Duodenal mucosa (tissue), 2 donors: ENCODE measurements at regions not wholly inside any gene's neighbourhood (a gene's known extent, or its start where the extent isn't known, plus 50 kb on each side); places are given as distances from the start of the nearest gene placed in this dataset.
"Not testable (repeated sequence)": the region's sequence is repeated elsewhere in the genome, so short reads cannot be mapped to it uniquely, and the experiment has no call there.

Source experiments
- H3K27ac ChIP-seq: one replicate; pipeline ENCODE4 v1.7.0; 2013; ENCODE audit warnings: low read depth, low read length
- H3K27me3 ChIP-seq, 2 donors: one replicate each; pipeline ENCODE4 v1.7.0; 2013; ENCODE audit warnings: low read length in 2 of 2, control low read depth in 1 of 2; ENCODE audit not compliant: insufficient read depth in 2 of 2, control insufficient read depth in 1 of 2
- H3K36me3 ChIP-seq, 2 donors: one replicate each; pipeline ENCODE4 v1.7.0; 2013; ENCODE audit warnings: low read length in 2 of 2, control low read depth in 1 of 2; ENCODE audit not compliant: insufficient read depth in 2 of 2, control insufficient read depth in 1 of 2
- H3K4me1 ChIP-seq, 2 donors: one replicate each; pipeline ENCODE4 v1.7.0; 2013; ENCODE audit warnings: low read length in 2 of 2, control low read depth in 1 of 2; ENCODE audit not compliant: insufficient read depth in 2 of 2, control insufficient read depth in 1 of 2
- H3K4me3 ChIP-seq, 2 donors: one replicate each; pipeline ENCODE4 v1.7.0; 2013; ENCODE audit warnings: low read length in 2 of 2, low read depth in 1 of 2
- H3K9ac ChIP-seq, 2 donors: one replicate each; pipeline ENCODE4 v1.7.0; 2013; ENCODE audit warnings: low read length in 2 of 2, low read depth in 1 of 2
- H3K9me3 ChIP-seq, 2 donors: one replicate each; pipeline ENCODE4 v1.7.0; 2013; ENCODE audit warnings: low read length in 2 of 2, control low read depth in 1 of 2; ENCODE audit not compliant: control insufficient read depth in 1 of 2

DNA sequence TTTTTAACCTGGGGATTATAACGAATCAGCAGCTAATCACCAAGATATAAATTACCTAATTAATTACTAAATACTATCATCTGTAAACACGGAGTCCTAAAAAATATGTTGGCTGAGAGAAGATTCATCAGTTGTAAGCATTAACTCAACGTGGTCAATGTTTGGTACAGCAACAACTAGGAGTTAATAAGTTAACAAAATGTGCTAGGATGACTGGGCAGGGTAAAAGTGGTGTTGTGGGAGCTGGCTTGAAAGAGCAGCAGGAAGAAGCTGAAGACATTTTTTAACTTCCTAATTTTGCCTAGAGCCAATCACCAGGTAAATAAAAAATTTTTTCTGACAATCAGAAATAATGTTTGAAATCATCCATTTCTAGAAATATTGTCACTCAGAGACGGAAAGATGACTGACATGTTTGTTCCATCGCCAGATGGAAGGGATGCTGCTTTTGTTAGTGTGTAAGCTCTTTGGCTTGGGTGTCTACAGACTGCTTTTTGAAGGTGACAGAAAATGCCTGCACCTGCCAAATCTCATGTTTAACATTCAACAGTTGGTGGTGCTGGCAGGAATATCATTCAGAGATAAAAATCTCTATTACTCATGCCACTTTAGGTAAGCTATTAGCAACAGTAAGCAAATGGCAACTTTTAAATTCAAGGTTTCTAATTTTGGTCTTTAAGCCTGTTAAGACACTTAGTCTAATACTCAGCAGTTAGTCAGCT, 1126.9 kb downstream of the STPG2 start:
- no peaks in the 10 kb centered on the region for H3K9me3 ChIP-seq
- no peaks in the 10 kb centered on the region for H3K36me3 ChIP-seq
- H3K4me3 ChIP-seq, result no peak overlapping the region
- no peaks in the 10 kb centered on the region for H3K4me1 ChIP-seq
- no peak overlapping the region for H3K27ac ChIP-seq
- no peaks in the 10 kb centered on the region for H3K27me3 ChIP-seq
- no peak overlapping the region for H3K9ac ChIP-seq

DNA sequence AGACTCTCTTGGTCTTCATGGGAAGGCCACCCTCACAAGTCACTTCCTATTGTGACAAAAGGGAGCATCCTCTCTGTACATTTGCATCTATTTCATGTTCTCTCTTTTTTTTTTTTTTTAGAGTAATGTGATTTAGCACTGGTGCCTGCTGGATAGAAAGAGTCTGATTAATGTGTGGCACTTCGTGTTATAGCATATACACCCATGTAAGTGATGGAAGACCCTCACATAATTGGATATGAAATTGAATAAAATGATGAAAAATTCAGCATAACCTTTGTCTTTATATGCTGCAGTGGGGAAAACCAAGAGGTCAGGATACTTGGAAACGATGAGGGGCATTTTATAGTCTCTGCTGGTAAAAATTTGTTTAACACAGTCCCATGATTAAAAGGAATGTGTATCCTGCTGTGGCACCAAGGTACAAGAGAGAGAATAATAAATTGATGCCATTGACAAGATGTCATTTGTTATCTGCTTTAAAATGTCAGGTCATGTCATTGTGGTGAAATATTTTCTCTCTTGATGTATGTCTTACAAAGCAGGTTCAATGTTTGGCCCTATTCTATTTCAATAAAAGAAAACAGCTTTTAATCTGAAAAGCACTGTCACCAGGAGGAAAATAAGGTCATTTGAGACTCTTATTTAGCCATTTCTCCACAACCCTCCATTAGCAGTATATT, 1115.4 kb downstream of the STPG2 start:
- Histone ChIP-seq H3K4me3 (no peak overlapping the region), H3K27me3 (no peaks in the 10 kb centered on the region), H3K27ac (no peak overlapping the region), H3K36me3 (no peaks in the 10 kb centered on the region), H3K9ac (no peak overlapping the region), H3K4me1 (no peaks in the 10 kb centered on the region), H3K9me3 (no peaks in the 10 kb centered on the region)

DNA sequence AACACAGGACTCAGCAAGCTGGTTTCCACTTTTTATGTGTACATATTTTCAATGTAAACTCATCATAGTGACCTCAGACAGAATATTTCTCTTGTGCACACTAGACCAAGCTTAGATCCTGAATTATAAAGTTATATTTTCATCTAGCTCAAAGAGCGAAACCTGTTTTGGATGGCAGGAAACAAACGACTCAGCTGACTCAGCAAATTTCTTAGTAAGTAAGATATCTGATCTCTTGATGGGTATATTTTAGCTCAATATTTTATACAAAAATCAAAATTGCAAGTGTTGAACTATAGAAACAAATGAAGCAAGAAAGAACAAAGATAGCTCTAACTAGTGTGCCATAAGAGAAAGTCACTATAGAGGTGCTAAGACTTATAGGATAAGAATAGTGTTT, 1114.5 kb downstream of the STPG2 start:
- Histone ChIP-seq H3K36me3 (no peaks in the 10 kb centered on the region), H3K27ac (no peak overlapping the region), H3K27me3 (no peaks in the 10 kb centered on the region), H3K9me3 (no peaks in the 10 kb centered on the region), H3K9ac (no peak overlapping the region), H3K4me1 (no peaks in the 10 kb centered on the region), H3K4me3 (no peak overlapping the region)

DNA sequence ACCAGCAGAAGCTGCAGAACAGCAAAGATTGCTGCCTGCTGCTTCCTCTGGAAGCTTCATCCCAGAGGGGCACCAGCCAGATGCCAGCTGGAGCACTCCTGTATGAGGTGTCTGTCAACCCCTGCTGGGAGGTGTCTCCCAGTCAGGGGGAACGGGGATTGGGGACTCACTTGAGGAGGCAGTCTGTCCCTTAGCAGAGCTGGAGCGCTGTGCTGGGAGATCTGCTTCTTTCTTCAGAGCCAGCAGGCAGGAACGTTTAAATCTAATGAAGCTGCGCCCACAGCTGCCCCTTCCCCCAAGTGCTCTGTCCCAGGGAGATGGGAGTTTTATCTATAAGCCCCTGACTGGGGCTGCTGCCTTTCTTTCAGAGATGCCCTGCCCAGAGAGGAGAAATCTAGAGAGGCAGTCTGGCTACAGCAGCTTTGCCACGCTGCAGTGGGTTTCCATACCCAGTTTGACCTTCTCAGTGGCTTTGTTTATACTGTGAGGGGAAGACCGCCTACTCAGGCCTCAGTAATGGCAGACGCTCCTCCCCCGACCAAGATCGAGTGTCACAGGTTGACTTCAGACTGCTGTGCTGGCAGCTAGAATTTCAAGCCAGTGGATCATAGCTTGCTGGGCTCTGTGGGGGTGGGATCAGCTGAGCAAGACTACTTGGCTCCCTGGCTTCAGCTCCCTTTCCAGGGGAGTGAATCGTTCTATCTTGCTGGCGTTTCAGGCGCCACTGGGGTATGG, 1105.7 kb downstream of the STPG2 start:
- H3K27ac ChIP-seq, H3K9me3 ChIP-seq, H3K36me3 ChIP-seq, H3K9ac ChIP-seq, H3K27me3 ChIP-seq, H3K4me1 ChIP-seq, H3K4me3 ChIP-seq: not testable (repeated sequence)

- no peak overlapping the region for H3K27ac ChIP-seq
- no peaks in the 10 kb centered on the region for H3K9me3 ChIP-seq
- H3K9ac ChIP-seq, result no peak overlapping the region
- H3K27me3 ChIP-seq, result no peaks in the 10 kb centered on the region
- no peak overlapping the region for H3K4me3 ChIP-seq
- H3K36me3 ChIP-seq, result no peaks in the 10 kb centered on the region
- H3K4me1 ChIP-seq, result no peaks in the 10 kb centered on the region
Measured at GRCh38 chr4:97038146-97038516, 1105.1 kb downstream of the STPG2 start.

DNA sequence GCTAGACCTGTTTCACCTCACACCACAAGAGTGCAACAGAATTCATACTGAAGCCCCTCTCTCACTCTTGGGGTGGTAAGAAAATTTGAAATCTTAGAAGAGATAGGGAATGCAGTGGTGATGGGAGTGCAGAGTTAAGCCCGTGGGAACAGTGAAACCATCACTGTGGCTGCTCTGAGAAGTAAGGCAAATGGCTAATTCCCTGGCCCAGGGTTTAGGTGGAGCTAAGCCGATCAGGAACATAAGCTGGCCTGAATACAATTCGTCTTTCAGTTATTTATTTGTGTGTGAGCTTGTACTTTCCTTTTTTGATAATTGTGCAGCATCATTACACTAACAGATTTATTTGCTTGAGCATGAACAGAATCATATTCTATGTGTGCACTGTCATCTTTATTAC, 1070.6 kb downstream of the STPG2 start:
- no peaks in the 10 kb centered on the region for H3K27me3 ChIP-seq
- H3K4me1 ChIP-seq, result no peaks in the 10 kb centered on the region
- no peaks in the 10 kb centered on the region for H3K36me3 ChIP-seq
- no peak overlapping the region for H3K4me3 ChIP-seq
- H3K9me3 ChIP-seq, result no peaks in the 10 kb centered on the region
- H3K9ac ChIP-seq, result no peak overlapping the region
- no peak overlapping the region for H3K27ac ChIP-seq

DNA sequence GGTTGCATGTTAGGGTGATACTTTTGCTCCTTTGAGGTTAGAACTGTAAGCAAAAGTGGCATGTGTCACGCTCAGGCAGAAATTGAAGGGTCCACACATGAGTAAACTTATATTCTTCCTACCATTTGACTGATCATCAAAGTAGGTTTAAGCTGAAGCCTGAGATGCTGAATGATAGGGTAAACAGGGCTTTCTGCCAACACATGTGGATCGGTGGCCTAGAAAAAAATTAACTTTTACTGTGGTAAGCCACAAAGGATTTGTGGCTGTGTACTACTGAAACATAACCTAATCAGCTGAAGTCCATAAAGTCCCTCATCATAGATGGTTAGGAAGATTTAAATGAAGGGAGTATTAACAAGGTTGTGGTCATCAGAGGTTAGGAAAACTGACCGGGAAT, 1070.1 kb downstream of the STPG2 start:
- no peaks in the 10 kb centered on the region for H3K4me1 ChIP-seq
- no peak overlapping the region for H3K9ac ChIP-seq
- H3K36me3 ChIP-seq, result no peaks in the 10 kb centered on the region
- no peaks in the 10 kb centered on the region for H3K27me3 ChIP-seq
- H3K9me3 ChIP-seq, result no peaks in the 10 kb centered on the region
- no peak overlapping the region for H3K27ac ChIP-seq
- no peak overlapping the region for H3K4me3 ChIP-seq

DNA sequence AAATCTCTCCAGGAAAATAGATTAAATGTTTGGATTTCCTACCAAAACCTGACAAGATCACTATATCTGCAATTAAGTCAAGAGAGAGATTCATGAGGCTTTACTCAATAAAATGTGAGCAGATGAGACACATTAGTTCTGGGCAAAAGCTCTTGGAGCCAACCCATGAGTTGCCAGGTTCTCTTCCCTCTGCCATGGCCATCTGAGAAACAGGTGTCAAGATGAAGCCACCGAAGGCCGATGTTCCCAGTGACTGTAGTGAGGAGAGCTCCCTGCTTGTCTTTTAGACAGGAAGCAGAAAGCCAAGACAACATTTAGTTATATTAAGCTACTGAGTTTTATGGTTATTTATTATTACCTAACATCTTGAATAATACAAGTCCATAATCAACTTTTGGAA, 1068.7 kb downstream of the STPG2 start:
- Histone ChIP-seq H3K27ac (no peak overlapping the region), H3K36me3 (no peaks in the 10 kb centered on the region), H3K4me3 (no peak overlapping the region), H3K9ac (no peak overlapping the region), H3K9me3 (no peaks in the 10 kb centered on the region), H3K27me3 (no peaks in the 10 kb centered on the region), H3K4me1 (no peaks in the 10 kb centered on the region)

- Histone ChIP-seq H3K36me3 (no peaks in the 10 kb centered on the region), H3K4me3 (no peak overlapping the region), H3K27me3 (no peaks in the 10 kb centered on the region), H3K4me1 (no peaks in the 10 kb centered on the region), H3K9ac (no peak overlapping the region), H3K9me3 (no peaks in the 10 kb centered on the region), H3K27ac (no peak overlapping the region)
Measured at GRCh38 chr4:97081951-97082350, 1061.3 kb downstream of the STPG2 start.

DNA sequence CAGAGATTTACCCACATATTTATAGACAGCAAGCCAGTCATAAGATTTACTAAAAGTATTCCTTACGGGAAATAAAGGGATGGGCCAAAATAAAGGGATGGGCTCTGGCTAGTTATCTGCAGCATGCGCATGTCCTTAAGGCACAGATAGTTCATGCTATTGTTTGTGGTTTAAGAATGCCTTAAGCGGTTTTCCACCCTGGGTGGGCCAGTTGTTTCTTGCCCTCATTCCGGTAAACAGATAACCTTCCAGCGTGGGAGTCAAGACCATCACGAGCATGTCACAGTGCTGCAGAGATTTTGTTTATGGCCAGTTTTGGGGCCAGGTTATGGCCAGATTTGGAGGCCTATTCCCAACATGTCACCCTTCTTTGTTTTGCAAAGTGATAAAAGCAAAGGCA, 1046.2 kb downstream of the STPG2 start:
- not testable (repeated sequence) for H3K9ac ChIP-seq, H3K4me1 ChIP-seq, H3K27me3 ChIP-seq, H3K36me3 ChIP-seq, H3K4me3 ChIP-seq, H3K27ac ChIP-seq, H3K9me3 ChIP-seq
